SHP77 (cell line): ENCODE measurements at regions not wholly inside any gene's neighbourhood (a gene's known extent, or its start where the extent isn't known, plus 50 kb on each side); places are given as distances from the start of the nearest gene placed in this dataset.

Source experiments
- DNase-seq, 2 experiments: peaks; one replicate each; lab custom pipeline; 2025; lab: John Stamatoyannopoulos, UW

GRCh38 chr9:107620801-107621200 lies 131.2 kb upstream of the KLF4 start:
- no peak for DNase-seq

DNA sequence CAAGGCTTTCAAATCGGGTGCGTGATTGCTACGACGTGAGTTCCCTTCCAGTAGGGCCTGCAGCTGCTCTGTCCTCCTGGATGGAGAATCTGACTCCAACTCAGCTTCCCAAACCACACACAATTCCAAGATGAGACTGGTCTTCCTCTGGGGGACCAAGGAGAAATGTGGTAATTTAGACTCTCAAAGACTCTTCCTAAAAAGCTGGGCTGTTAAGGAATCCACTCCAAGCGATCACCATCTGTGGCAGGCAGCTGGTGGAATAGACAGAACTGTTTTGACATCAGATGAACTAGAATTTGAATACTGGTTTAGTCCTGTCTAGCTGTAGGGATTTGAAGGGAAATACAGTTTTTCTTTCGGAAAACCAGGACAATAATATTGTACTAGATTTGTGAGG lies 130.7 kb upstream of the KLF4 start:
- DNase-seq = no peak

DNA sequence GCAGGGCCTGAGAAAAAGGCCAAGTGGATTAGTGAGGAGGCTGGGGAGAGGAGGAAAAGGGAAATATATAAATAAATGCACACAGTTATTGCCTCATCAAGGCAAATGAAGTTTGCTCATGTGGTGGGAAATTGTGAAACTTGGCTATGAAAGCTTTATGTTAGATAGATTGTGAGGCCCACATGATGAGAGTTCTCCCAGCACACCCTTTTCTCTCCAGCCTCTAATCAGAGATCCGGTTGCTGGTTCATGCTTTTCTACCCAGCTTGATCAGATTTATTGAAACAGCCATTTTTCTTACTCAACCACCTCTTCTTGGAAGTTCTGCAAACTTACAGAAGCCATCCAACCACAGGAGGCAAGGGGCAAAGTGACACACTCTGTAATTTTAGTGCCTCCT lies 125.8 kb upstream of the KLF4 start:
- no peak for DNase-seq

DNA sequence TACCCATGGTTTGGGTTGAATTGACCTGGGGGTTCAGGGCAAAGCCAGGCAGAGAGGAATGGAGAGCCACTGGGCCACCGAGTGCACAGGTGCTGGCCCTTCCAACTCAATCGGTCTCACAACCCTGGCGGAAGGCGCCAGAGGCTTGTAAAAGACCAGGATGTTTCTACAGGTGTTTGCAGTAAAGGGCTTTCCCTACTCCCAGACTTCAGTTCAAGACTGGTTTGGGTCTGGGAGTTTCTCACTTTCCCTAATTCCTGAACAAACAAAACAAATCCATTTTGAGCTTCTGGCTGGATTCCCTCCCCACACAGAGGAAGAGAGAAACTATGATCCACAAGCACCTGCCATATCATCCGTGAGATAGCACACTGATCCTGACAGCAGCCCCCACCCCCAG lies 125.2 kb upstream of the KLF4 start:
- DNase-seq = no peak

GRCh38 chr9:107613321-107613720 lies 123.8 kb upstream of the KLF4 start:
- DNase-seq = peak in 1 of 2 experiments; percentile 13

DNA sequence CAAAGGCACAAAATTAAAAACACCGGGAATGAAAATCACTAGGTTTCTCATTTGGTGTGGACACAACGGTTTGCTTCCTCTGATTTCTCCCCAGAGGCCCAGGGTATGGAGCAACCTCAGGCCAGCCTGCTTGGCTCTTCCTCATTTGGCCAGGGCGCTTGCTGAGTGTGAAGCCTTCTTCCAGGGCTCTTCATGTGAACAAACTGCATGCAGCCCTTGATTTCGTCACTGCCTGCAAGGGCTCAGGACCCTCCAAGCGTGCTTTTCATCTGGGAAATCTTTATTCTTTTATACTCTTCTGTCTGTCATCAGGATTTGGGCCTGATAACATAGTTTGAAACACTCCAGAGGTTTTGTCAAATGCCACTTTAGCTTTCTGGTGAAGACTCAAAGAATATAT lies 122.6 kb upstream of the KLF4 start:
- no peak for DNase-seq

GRCh38 chr9:107609547-107609946 lies 120.0 kb upstream of the KLF4 start:
- no peak for DNase-seq

GRCh38 chr9:107606149-107606790 lies 116.7 kb upstream of the KLF4 start:
- no peak for DNase-seq

GRCh38 chr9:107605041-107605440 lies 115.5 kb upstream of the KLF4 start:
- DNase-seq = no peak

DNA sequence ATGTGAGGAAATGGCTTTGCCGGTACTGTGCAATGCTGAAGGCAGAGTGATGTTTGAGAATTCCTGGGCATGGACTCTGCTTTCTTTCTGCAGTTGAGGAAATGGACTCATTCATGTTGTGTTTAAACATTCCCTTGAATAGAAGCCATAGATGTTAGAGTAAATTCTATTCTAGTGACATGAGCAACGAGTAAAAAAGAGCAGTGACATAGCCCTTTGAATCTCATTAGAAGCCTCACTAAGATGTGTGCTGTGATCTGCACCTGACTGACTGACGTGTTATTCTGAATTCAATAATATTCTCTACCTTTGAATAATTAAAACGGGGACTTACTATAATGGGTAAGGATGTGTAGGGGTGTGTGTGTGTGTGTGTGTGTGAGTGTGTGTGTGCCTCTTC lies 113.7 kb upstream of the KLF4 start:
- no peak for DNase-seq

DNA sequence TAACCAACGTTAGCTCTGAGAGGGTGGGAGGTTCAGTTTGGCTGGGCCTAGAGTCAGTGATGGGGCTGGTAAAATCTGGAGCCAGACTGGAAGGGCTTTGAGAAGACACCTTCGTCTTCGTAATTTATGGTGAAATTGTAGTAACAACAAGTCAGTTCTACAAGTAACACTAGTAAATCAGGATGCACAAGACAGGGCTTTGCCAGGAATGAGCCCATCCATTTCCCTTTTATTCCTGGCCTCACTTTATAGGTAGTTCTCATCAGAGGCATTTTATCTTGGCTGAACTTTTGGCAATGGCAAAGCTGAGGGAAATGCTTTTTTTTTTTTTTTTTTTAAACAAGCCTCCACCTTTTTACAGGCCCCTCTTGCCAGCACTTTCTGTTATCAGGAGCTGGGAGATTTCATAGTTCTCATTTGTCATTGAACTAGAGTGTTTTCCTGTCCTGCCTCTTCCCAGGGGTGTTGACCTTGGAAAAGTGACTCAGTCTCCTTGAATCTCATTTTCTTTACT lies 110.5 kb upstream of the KLF4 start:
- DNase-seq = no peak

DNA sequence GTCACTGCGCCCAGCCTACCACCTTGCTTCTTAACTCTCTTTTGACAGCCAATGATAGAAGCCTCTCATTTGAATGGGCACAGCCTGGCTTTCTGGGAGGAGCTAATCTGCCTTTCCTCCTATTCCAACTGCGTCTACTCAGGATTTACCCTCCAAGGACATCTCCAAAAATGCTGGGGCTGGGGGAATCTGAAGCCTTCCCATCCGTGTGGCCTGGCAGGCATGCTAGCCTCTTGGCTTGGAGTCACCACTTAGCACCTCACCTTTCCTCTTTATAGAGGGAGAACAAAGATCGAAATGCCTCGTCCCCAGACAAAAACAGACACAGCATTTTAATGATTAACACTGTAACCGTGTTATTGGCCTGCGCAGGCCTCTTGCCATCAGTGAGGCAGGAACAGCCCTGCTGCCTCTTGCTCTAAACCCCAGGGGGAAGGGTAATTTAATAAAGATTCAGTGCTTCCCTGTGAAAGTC lies 108.2 kb upstream of the KLF4 start:
- no peak for DNase-seq

GRCh38 chr9:107594908-107595530 lies 105.5 kb upstream of the KLF4 start:
- DNase-seq = no peak

DNA sequence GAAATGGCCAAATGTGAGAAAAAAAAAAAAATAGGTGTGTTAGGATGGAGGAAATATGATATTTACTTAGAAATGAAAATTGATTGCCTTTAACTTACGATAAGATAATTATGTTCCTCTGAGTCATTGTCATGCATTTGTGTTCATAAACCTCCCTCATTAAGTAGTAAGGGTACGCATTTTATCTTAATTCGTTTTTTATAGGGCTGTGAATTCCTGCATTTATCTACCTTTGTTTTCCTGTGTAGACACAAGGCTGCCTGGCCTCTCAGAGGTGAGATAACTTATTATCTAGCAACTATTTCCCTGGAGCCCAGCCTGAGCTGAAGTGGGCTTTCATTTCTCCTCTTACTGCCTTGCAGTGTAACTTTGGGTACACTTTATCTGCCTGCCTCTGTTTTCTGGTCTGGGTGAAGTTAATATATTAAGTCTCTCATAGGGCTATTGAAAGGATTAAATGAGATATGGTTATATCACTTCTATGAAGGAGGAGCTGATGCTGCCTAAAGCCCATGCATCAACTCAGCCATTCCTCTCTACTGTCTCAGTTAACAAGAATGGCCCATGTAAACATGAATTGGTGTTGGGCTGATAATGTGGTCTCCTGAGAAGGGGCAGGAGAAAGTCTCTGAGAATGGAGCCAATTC lies 103.8 kb upstream of the KLF4 start:
- no peak for DNase-seq

- DNase-seq = no peak
These were observed 102.9 kb upstream of the KLF4 start for GRCh38 chr9:107592424-107592823.

- DNase-seq = no peak
These were observed 102.2 kb upstream of the KLF4 start for GRCh38 chr9:107591781-107592180.

- DNase-seq = no peak
These were observed 98.8 kb upstream of the KLF4 start for GRCh38 chr9:107588393-107588792.

- DNase-seq = no peak
These were observed 97.8 kb upstream of the KLF4 start for GRCh38 chr9:107587191-107587963.

DNA sequence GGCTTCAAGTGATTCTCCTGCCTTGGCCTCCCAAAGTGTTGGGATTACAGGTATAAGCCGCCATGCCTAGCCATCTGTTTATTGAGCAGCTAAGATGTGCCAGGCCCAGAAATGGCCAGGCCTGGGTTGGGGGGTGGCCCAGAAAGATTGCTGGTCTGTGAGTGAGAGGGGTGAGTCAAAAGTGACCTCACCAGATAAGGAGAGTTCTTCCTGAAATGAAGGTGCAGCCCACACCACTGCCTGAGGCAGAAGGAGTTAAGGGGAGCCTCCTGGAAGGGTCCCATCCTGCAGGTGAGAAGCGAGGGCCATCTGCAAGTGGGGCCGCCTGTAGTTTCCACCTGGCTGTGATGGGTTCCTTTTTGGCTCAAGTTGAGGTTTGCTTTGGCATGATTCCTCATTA lies 96.9 kb upstream of the KLF4 start:
- no peak for DNase-seq

GRCh38 chr9:107585465-107585864 lies 95.9 kb upstream of the KLF4 start:
- no peak for DNase-seq

DNA sequence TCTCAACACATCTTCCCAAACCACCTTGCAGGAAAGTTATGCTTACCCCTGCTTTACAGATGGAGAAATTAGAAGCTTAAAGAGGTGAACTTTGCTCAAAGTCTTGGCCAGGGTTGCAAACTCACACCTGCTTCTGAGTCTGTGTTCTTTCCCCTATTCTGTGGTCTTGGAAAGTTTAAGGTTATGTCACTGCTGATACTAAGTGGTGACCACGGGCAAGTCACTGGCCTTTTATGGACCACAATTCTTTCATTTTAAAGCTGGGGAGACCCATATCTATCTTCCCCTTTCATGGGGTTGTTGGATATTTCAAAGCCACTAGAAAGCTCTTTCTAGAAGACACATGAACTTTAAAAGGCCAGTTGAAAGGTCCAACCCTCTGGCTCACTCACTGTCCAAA lies 95.4 kb upstream of the KLF4 start:
- DNase-seq = no peak

GRCh38 chr9:107584186-107584585 lies 94.6 kb upstream of the KLF4 start:
- no peak for DNase-seq
